COLO668 (cell line): ENCODE measurements at regions not wholly inside any gene's neighbourhood (a gene's known extent, or its start where the extent isn't known, plus 50 kb on each side); places are given as distances from the start of the nearest gene placed in this dataset.
"Not testable (repeated sequence)": the region's sequence is repeated elsewhere in the genome, so short reads cannot be mapped to it uniquely, and the experiment has no call there.

Experiments
- DNase-seq: peaks from one replicate; lab custom pipeline; 2025; ENCODE audit not compliant: unreplicated experiment; lab: John Stamatoyannopoulos, UW

DNA sequence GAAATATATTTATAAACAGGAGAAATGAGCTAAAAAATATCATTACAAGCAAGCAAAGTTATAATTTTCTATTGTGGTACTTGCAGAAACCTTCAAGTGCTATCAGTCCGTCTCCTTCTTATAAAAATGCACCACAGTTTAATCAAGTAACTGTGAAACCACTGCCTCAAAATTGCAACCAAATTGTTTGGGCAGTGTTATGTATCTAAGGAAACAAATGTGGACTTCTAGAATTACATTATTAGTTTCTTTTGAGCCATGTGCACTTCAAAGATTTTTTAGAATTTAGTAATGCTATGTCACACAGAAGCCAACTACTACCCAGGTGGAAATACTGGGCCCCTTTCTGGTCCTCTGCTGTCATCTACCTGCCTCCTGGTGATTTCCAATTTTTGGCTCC, 495.6 kb downstream of the NYAP2 start:
- no peak for DNase-seq

DNA sequence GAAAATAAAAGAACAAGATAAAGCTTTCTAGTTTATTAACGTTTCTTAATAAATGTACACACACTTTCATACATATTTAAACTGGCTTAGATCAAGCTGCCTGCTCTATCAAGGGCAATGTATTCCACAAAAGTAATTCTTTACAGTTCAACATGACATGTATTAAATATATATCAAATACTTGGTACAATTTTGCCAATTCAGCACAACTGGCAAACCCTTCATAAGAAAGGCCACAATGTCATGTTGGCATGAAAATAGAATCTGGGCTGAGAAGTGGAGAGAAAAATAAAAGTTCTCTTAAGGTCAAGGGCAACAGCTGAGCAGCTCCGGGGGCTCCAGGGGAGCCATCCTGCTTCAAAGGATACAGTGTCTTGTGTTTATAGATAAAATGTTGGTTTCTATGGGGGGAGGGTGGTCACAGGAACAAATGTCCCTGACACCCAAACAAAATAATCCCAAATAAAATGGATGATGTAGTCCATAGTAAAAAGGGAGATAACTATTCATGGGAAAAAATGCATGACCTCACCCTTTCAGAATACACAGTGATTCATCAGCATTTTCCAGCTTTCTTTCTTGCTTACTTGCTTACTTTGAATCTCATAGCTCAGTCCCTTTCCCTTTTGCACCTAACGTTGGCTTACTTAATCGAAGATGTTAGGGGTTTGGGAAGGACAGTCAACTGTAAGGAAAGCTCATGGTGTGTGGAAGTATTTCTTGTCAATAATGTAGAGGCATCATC, 494.9 kb downstream of the NYAP2 start:
- no peak for DNase-seq

DNA sequence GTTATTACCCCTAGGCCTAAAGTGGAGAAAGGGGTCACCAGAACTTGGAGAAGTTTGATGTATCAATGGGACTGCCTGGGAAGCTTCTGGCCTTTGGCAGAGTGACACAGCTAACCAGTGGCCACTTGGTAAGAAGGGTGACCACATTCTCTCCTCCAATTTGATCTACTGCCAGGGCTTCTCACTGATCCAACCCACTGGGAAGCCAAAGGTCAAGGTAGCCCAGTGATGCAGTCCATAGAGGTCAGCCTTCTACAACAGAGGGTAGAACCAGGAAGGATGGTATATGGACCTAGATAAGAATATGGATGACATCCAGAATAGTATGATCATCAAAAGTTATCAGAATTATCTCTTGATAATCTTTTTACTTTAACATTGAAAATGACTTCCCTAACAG, 493.6 kb downstream of the NYAP2 start:
- no peak for DNase-seq

DNA sequence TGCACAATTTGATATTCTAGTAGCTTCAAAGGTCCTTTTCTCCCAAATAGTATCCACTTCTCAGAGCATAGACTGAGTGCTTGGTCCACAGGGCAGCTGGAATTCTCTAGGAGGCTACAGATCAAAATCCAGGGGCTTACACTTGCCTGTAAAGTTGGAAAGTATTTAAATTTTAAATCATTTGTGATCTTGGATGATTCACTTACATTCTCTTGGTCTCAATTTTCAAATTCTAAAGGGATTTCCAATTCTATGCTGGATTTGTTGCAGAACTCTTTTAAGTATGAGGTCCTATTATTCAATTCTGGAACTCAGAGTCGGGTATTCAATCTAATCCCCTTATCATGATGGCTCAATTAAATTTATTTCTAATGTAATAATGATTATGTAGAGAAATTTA, 492.3 kb downstream of the NYAP2 start:
- no peak for DNase-seq

DNA sequence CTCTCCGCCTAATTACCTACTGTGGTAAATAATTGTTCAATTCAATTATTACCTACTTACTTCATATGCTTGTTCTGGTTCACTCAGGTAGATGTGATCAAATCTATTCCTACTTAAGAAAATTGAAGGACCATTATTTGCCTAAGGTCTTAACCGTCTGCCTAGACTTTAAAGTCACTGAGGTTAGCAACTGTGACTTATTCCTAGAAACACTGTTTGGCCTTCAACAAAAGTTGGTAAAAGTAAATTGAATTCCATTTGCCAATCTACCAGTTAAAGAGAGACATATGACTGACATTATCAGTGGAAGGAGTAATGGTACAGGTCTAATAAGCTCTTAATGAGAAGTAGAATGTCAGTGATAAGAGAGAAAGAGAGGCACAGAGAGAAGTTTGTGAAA, 491.5 kb downstream of the NYAP2 start:
- no peak for DNase-seq

- DNase-seq = no peak
Measured at GRCh38 chr2:225889452-225889851, 489.9 kb downstream of the NYAP2 start.

DNA sequence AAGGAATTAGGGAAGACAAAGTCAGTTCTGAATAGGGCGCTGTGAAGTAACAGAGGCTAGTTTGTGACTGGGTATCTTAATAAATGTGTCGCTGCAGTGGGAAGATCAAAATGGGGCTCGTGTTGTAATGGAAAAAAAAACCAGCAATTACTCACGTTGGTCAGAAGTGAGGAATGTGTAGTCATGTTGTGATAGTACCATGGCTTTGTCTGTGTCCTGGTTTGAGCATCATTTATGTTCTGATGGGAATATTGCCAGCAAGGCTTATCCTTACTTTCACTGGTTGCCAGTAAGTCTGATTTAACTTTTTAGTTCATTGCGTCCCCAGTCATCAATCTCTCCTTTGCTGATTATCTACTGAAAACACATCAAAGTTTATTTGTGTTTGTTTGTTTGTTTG, 467.6 kb downstream of the NYAP2 start:
- DNase-seq = no peak

DNA sequence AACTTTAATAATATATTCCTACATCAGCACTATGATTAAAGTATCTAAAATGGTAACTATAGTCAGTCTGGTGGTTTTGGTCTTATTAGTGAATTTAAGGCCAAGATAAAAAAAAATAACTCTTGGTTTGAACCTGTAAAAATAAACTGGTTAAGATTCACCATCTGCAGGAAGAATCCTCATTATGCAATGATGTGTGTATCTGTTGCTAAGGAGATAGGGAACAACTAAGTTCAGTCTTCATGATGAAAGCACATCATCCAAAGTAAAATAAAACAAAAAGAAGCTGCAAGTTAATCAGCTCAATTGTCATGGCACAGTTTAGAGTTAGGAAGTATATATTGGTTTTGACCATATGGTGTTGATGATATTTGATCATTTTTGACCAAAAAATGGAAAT, 466.0 kb downstream of the NYAP2 start:
- DNase-seq = no peak

GRCh38 chr2:225864394-225864793, 464.9 kb downstream of the NYAP2 start:
- DNase-seq = no peak

DNA sequence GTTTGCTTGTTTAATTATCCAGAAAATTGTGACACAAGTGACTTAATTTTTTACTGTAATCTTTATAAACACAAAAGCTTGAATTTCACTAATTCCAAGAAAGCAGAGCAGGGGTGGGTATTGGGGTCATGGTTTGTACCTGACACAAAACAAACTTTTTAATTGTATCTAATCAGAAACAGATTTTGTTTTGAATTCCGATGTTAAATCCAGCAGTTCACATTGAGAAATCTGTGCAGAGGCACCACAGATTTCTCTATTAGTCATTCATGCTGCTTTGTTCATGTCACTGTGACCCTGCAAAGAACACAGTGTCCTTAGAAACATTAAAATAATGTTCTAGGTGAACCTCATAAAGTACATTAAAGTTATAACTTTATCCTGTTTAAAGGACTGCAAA, 443.4 kb downstream of the NYAP2 start:
- DNase-seq = no peak

- DNase-seq = no peak
Measured at GRCh38 chr2:225841314-225841713, 441.8 kb downstream of the NYAP2 start.

DNA sequence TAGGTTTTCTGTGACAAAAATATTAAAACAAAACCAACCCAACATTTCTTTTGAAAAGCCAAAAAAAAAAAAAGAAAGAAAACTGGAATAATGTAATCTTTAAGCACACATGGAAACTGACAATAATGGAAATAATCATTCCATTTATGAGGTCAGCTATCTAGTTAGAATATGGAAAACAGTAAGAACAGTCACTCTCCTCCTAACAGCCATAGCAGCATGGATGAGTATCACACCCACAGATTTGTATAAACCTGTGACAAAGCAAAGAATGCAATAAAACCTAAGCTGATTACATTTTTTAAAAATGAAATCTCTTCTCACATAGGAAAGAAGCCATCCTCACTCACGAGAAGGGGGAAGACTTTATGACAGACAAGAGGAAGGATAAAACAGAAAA, 437.8 kb downstream of the NYAP2 start:
- no peak for DNase-seq

GRCh38 chr2:225824748-225825449, 425.4 kb downstream of the NYAP2 start:
- no peak for DNase-seq

DNA sequence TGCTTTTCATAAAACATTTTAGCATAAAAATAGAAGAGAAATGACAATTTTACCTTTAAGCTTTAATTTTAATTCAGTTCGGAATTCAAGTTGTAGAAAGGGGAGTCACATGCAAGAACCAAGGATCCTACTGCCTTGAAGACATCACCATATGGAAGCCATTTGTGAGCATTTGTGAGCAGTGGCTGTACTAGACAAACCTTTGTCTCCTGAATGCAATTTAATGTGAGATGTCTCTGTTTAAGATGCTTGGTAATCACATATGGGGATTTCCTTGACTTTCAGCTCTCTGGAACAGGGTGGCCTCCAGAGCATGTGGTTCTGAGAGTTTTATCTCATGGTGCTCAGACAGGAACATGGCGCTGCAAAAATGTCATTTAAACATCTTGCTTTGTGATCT, 421.8 kb downstream of the NYAP2 start:
- no peak for DNase-seq

- DNase-seq = no peak
Measured at GRCh38 chr2:225820826-225821225, 421.3 kb downstream of the NYAP2 start.

GRCh38 chr2:225814554-225814953, 415.0 kb downstream of the NYAP2 start:
- no peak for DNase-seq

DNA sequence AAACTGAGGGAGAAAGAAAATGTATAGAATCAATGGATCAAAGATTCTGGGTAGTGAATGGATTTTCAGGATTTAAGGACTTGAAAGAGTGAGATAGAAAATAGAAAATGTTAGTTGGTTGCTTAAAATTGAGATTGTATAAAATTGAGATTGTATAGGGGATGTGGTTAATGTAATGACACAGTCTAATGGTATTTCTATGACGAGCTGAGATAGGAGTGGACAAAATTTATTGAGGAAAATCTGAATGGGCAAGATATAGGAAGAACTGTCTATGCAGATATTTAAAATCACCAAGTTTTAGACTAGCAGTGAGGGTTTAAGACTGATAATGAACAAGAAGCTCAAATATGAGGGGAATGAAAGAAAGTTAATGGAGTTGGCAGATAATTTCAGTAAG, 406.6 kb downstream of the NYAP2 start:
- DNase-seq = no peak

- DNase-seq = not testable (repeated sequence)
Measured at GRCh38 chr2:225802076-225802475, 402.6 kb downstream of the NYAP2 start.

DNA sequence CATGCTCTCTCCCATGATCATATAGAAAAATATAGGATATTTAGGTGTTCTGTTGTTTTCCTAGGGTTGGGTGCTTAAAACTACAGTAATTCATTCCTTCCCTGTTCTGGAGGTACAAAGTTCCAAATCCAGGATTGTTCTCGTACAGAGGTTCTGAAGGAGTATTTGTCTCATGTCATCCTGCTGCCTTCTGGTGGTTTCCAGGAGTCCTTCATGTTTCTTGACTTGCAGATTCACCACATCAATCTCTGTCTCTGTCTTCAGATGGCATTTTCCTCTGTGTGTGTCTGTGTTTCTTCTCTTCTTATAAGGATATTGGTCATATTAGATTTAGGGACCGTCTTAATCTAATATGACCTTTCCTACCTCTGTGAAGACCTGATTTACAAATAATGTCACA, 397.9 kb downstream of the NYAP2 start:
- DNase-seq = no peak

GRCh38 chr2:225794652-225795400, 395.3 kb downstream of the NYAP2 start:
- DNase-seq = no peak

DNA sequence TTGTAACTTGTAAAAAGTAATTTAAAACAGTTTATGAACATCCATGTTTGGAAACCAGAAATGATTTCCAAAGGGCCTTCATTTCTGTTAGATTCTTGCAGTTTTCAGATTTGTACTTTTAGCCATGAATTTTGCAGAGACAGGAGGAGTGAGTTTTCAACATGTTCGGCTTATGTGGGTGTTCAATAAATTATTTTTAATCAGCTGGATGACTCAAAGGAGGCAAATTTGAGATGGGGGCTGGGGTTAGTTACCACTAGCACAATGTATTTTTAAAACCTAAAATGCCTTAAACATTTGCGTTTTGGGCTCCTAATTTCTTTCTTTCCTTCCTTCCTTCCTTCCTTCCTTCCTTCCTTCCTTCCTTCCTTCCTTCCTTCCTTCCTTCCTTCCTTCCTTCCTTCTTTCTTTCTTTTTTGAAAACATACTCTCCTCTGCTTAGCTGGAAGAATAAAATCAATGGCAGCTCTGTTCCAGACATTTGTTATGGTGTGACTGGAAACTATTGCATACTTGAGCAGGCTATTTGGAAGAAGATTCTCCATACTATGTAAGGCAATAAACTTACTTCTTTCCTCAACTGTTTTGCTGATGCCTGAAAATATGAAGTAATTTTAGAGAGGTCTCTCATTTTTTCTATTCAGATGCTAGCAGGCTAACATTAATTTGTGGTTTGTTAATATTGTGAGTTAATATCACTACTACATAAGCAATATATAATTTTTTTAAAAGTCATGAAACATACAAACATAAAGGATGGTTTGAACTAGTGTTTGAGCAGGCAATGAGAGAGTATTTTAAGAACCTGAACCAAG, 394.4 kb downstream of the NYAP2 start:
- DNase-seq = no peak
